ENCODE measurements at regions not wholly inside any gene's neighbourhood (a gene's known extent, or its start where the extent isn't known, plus 50 kb on each side); places are given as distances from the start of the nearest gene placed in this dataset.
"Not testable (repeated sequence)": the region's sequence is repeated elsewhere in the genome, so short reads cannot be mapped to it uniquely, and the experiment has no call there.

- DNase-seq (ENCODE audit: low read depth in 2 of 3, low spot score in 2 of 3) = no peak
Measured at GRCh38 chr12:60644076-60644475, 1048.2 kb downstream of the SLC16A7 start.

GRCh38 chr12:60666895-60667294, 1071.1 kb downstream of the SLC16A7 start:
- no peak for DNase-seq (ENCODE audit: low read depth in 2 of 3, low spot score in 2 of 3)

- no peak for DNase-seq (ENCODE audit: low read depth in 2 of 3, low spot score in 2 of 3)
Measured at GRCh38 chr12:60672949-60673348, 1077.1 kb downstream of the SLC16A7 start.

GRCh38 chr12:60684988-60685655, 1089.3 kb downstream of the SLC16A7 start:
- DNase-seq (ENCODE audit: low read depth in 2 of 3, low spot score in 2 of 3) = no peak

GRCh38 chr12:60689137-60689536, 1093.3 kb downstream of the SLC16A7 start:
- no peak for DNase-seq (ENCODE audit: low read depth in 2 of 3, low spot score in 2 of 3)

- DNase-seq (ENCODE audit: low read depth in 2 of 3, low spot score in 2 of 3) = no peak
Measured at GRCh38 chr12:60693019-60693626, 1097.3 kb downstream of the SLC16A7 start.

GRCh38 chr12:60704171-60704914, 1108.5 kb downstream of the SLC16A7 start:
- no peak for DNase-seq (ENCODE audit: low read depth in 2 of 3, low spot score in 2 of 3)

GRCh38 chr12:60710246-60710645, 1114.4 kb downstream of the SLC16A7 start:
- no peak for DNase-seq (ENCODE audit: low read depth in 2 of 3, low spot score in 2 of 3)

- no peak for DNase-seq (ENCODE audit: low read depth in 2 of 3, low spot score in 2 of 3)
Measured at GRCh38 chr12:60714141-60714900, 1118.5 kb downstream of the SLC16A7 start.

- no peak for DNase-seq (ENCODE audit: low read depth in 2 of 3, low spot score in 2 of 3)
Measured at GRCh38 chr12:60724475-60724874, 1128.6 kb downstream of the SLC16A7 start.

- DNase-seq (ENCODE audit: low read depth in 2 of 3, low spot score in 2 of 3) = no peak
Measured at GRCh38 chr12:60724984-60725383, 1129.2 kb downstream of the SLC16A7 start.

GRCh38 chr12:60752589-60752988, 1156.8 kb downstream of the SLC16A7 start:
- DNase-seq (ENCODE audit: low read depth in 2 of 3, low spot score in 2 of 3) = no peak

GRCh38 chr12:60758224-60758623, 1162.4 kb downstream of the SLC16A7 start:
- no peak for DNase-seq (ENCODE audit: low read depth in 2 of 3, low spot score in 2 of 3)

- no peak for DNase-seq (ENCODE audit: low read depth in 2 of 3, low spot score in 2 of 3)
Measured at GRCh38 chr12:60760965-60761364, 1165.1 kb downstream of the SLC16A7 start.

GRCh38 chr12:60801166-60801565, 1205.3 kb downstream of the SLC16A7 start:
- DNase-seq (ENCODE audit: low read depth in 2 of 3, low spot score in 2 of 3) = not testable (repeated sequence)

GRCh38 chr12:60803147-60803546, 1207.3 kb downstream of the SLC16A7 start:
- no peak for DNase-seq (ENCODE audit: low read depth in 2 of 3, low spot score in 2 of 3)

- no peak for DNase-seq (ENCODE audit: low read depth in 2 of 3, low spot score in 2 of 3)
Measured at GRCh38 chr12:60805364-60805763, 1209.5 kb downstream of the SLC16A7 start.

GRCh38 chr12:60819794-60820193, 1224.0 kb downstream of the SLC16A7 start:
- DNase-seq (ENCODE audit: low read depth in 2 of 3, low spot score in 2 of 3) = no peak

GRCh38 chr12:60822580-60822979, 1226.8 kb downstream of the SLC16A7 start:
- no peak for DNase-seq (ENCODE audit: low read depth in 2 of 3, low spot score in 2 of 3)

- DNase-seq (ENCODE audit: low read depth in 2 of 3, low spot score in 2 of 3) = no peak
Measured at GRCh38 chr12:60830381-60830780, 1234.6 kb downstream of the SLC16A7 start.

GRCh38 chr12:60832290-60832689, 1236.5 kb downstream of the SLC16A7 start:
- DNase-seq (ENCODE audit: low read depth in 2 of 3, low spot score in 2 of 3) = no peak

GRCh38 chr12:60834372-60834771, 1238.5 kb downstream of the SLC16A7 start:
- no peak for DNase-seq (ENCODE audit: low read depth in 2 of 3, low spot score in 2 of 3)

Data from activated CD8-positive, alpha-beta memory T cell treated with anti-CD3 and anti-CD28 coated beads for 48 hours (primary cell).